ENCODE measurements at regions not wholly inside any gene's neighbourhood (a gene's known extent, or its start where the extent isn't known, plus 50 kb on each side); places are given as distances from the start of the nearest gene placed in this dataset.

- TF ChIP-seq POLR2AphosphoS5 (IDR thresholded peaks at IDR 0.05; ENCODE audit: low read depth, low read length), result no peak
- TF ChIP-seq POLR2A (IDR thresholded peaks at IDR 0.05; ENCODE audit: low read depth, low read length), result no peak
- no peak for TF ChIP-seq TAF1 (IDR thresholded peaks at IDR 0.05; ENCODE audit: low read depth, low read length)
- no peak for TF ChIP-seq SPI1 (IDR thresholded peaks at IDR 0.05; ENCODE audit: low read depth, low read length)
These were observed 120.3 kb upstream of the ARHGAP20 start for GRCh38 chr11:110832539-110832938.

All from GM12891 (cell line).